H1 (cell line): ENCODE measurements at regions not wholly inside any gene's neighbourhood (a gene's known extent, or its start where the extent isn't known, plus 50 kb on each side); places are given as distances from the start of the nearest gene placed in this dataset.

ENCODE experiments used
- CTCF ChIA-PET: fragments of 300-600 bp; sonication (Branson Sonifier 250); formaldehyde crosslinking; loops from one replicate; lab custom pipeline; 2021; ENCODE audit not compliant: partially characterized antibody; lab: Charles Lee
- POLR2A ChIA-PET: fragments of 300-600 bp; sonication (Branson Sonifier 250); formaldehyde crosslinking; loops from one replicate; lab custom pipeline; 2021; ENCODE audit warnings: inconsistent platforms; ENCODE audit not compliant: partially characterized antibody; lab: Charles Lee
- DNase-seq, 2 experiments: peaks; one replicate each; pipeline versions ENCODE4 v3.0.0 to v3.0.0-alpha.2; 2010 to 2022; ENCODE audit warnings: low spot score in 2 of 2, low read depth in 1 of 2, mixed read lengths in 1 of 2
- FAIRE-seq: peaks from 2 replicates; lab custom pipeline; 2011; peaks lifted over from hg19 to GRCh38; lab: Jason Lieb, UNC
- H2AFZ ChIP-seq: 2 replicates; pipeline ENCODE4 v1.8.1; 2012; ENCODE audit warnings: low read length, inconsistent platforms
- H2AK5ac ChIP-seq: 2 replicates; pipeline ENCODE4 v1.6.1; 2013; ENCODE audit warnings: low read depth, low read length
- H2BK120ac ChIP-seq: replicated peaks from 2 replicates; pipeline ENCODE3; 2013; ENCODE audit warnings: low read depth, low read length, inconsistent platforms
- H2BK12ac ChIP-seq: 2 replicates; pipeline ENCODE4 v1.6.1; 2013; ENCODE audit warnings: low read depth, low read length
- H2BK15ac ChIP-seq: 2 replicates; pipeline ENCODE4 v1.6.1; 2013; ENCODE audit warnings: low read length
- H2BK20ac ChIP-seq: 2 replicates; pipeline ENCODE4 v1.6.1; 2013; ENCODE audit warnings: low read length
- H2BK5ac ChIP-seq: 2 replicates; pipeline ENCODE4 v1.6.1; 2013; ENCODE audit warnings: low read depth, low read length
- H3K14ac ChIP-seq: 2 replicates; pipeline ENCODE4 v1.6.1; 2013; ENCODE audit warnings: inconsistent platforms; ENCODE audit not compliant: insufficient read length
- H3K18ac ChIP-seq: 2 replicates; pipeline ENCODE4 v1.6.1; 2013; ENCODE audit warnings: low read length; ENCODE audit errors: extremely low read depth
- H3K23ac ChIP-seq: 2 replicates; pipeline ENCODE4 v1.6.1; 2013; ENCODE audit warnings: inconsistent platforms; ENCODE audit not compliant: insufficient read length
- H3K23me2 ChIP-seq: 2 replicates; pipeline ENCODE4 v1.6.1; 2013; ENCODE audit warnings: low read depth, low read length
- H3K27ac ChIP-seq: 2 replicates; pipeline ENCODE4 v1.6.1; 2011; ENCODE audit warnings: low read depth, low read length, inconsistent platforms
- H3K27me3 ChIP-seq, 4 experiments: replicated peaks in 1 of 4; 1 replicate in 1 of 4; 2 replicates in 3 of 4; pipeline versions ENCODE4 v1.6.1 to v1.8.1; 2011 to 2013; ENCODE audit warnings: low read length in 3 of 4, mild to moderate bottlenecking in 3 of 4, inconsistent platforms in 2 of 4, mixed read lengths in 2 of 4, moderate library complexity in 1 of 4; ENCODE audit not compliant: control insufficient read depth in 3 of 4, insufficient read depth in 3 of 4; ENCODE audit errors: extremely low read depth in 1 of 4
- H3K36me3 ChIP-seq, 4 experiments: 2 replicates each; pipeline versions ENCODE4 v1.6.1 to v1.8.1; 2011 to 2013; ENCODE audit warnings: mild to moderate bottlenecking in 4 of 4, low read length in 3 of 4, moderate library complexity in 2 of 4, control low read depth in 1 of 4, inconsistent platforms in 1 of 4; ENCODE audit not compliant: insufficient read depth in 4 of 4, control insufficient read depth in 2 of 4
- H3K4ac ChIP-seq: replicated peaks from 2 replicates; pipeline ENCODE3; 2013; ENCODE audit warnings: low read length, low read depth, mixed read lengths, inconsistent platforms; ENCODE audit not compliant: insufficient read length
- H3K4me1 ChIP-seq, 4 experiments: replicated peaks in 1 of 4; 1 replicate in 1 of 4; 2 replicates in 3 of 4; pipeline versions ENCODE4 v1.6.1 to v1.8.1; 2011 to 2013; ENCODE audit warnings: low read length in 3 of 4, inconsistent platforms in 2 of 4, mixed read lengths in 1 of 4; ENCODE audit not compliant: insufficient read depth in 4 of 4, control insufficient read depth in 3 of 4
- H3K4me2 ChIP-seq, 2 experiments: 2 replicates each; pipeline versions ENCODE4 v1.6.1 to v1.8.1; 2011 to 2013; ENCODE audit warnings: low read depth in 2 of 2, low read length in 2 of 2, control low read depth in 1 of 2, inconsistent platforms in 1 of 2, mild to moderate bottlenecking in 1 of 2; ENCODE audit not compliant: insufficient read depth in 1 of 2
- H3K4me3 ChIP-seq, 4 experiments: fragments of 200-600, 300-600 bp in 1 of 4; sonication (generic), shearing (Covaris generic), sonication (Bioruptor Twin) in 1 of 4; 2 replicates each; pipeline versions ENCODE4 v1.5.1 to v1.8.1; 2011 to 2016; ENCODE audit warnings: low read length in 4 of 4, low read depth in 3 of 4, control low read depth in 2 of 4, inconsistent platforms in 2 of 4, mild to moderate bottlenecking in 2 of 4, mixed read lengths in 1 of 4, moderate library complexity in 1 of 4; ENCODE audit not compliant: insufficient read depth in 2 of 4; ENCODE audit errors: extremely low read depth in 1 of 4
- H3K56ac ChIP-seq: replicated peaks from 2 replicates; pipeline ENCODE3; 2013; ENCODE audit warnings: low read depth, mild to moderate bottlenecking, mixed read lengths, low read length, inconsistent platforms; ENCODE audit not compliant: insufficient read length
- H3K79me1 ChIP-seq: 2 replicates; pipeline ENCODE4 v1.6.1; 2013; ENCODE audit warnings: low read depth, low read length, control low read depth
- H3K79me2 ChIP-seq, 2 experiments: 2 replicates each; pipeline versions ENCODE4 v1.6.1 to v1.8.1; 2012 to 2013; ENCODE audit warnings: low read length in 2 of 2, mild to moderate bottlenecking in 2 of 2, inconsistent platforms in 1 of 2; ENCODE audit not compliant: insufficient read depth in 2 of 2, control insufficient read depth in 1 of 2
- H3K9ac ChIP-seq, 4 experiments: replicated peaks in 1 of 4; 1 replicate in 1 of 4; 2 replicates in 3 of 4; pipeline versions ENCODE4 v1.6.1 to v1.8.1; 2011 to 2013; ENCODE audit warnings: low read depth in 3 of 4, low read length in 3 of 4, control low read depth in 2 of 4, mild to moderate bottlenecking in 2 of 4, moderate library complexity in 2 of 4, inconsistent platforms in 1 of 4; ENCODE audit errors: extremely low read depth in 1 of 4
- H3K9me3 ChIP-seq, 2 experiments: 2 replicates each; pipeline versions ENCODE4 v1.6.1 to v1.8.1; 2012 to 2013; ENCODE audit warnings: mild to moderate bottlenecking in 2 of 2, moderate library complexity in 2 of 2, control low read depth in 1 of 2, inconsistent platforms in 1 of 2, low read depth in 1 of 2, low read length in 1 of 2, mixed read lengths in 1 of 2; ENCODE audit not compliant: insufficient read depth in 2 of 2
- H4K20me1 ChIP-seq, 2 experiments: replicated peaks in 1 of 2; 2 replicates each; pipeline versions ENCODE3 to v1.8.1; 2011 to 2013; ENCODE audit warnings: inconsistent platforms in 2 of 2, low read length in 2 of 2, mild to moderate bottlenecking in 1 of 2; ENCODE audit not compliant: insufficient read depth in 2 of 2, control insufficient read depth in 1 of 2
- H4K5ac ChIP-seq: 2 replicates; pipeline ENCODE4 v1.6.1; 2013; ENCODE audit warnings: low read length, low read depth, mixed read lengths, inconsistent platforms; ENCODE audit not compliant: insufficient read length
- H4K8ac ChIP-seq: 2 replicates; pipeline ENCODE4 v1.8.0; 2013; ENCODE audit warnings: mild to moderate bottlenecking, moderate library complexity, low read length, inconsistent platforms; ENCODE audit not compliant: insufficient read depth; ENCODE audit errors: extremely low read depth
- H4K91ac ChIP-seq: replicated peaks from 2 replicates; pipeline ENCODE3; 2013; ENCODE audit warnings: low read length, mixed read lengths, inconsistent platforms; ENCODE audit not compliant: insufficient read length
- BACH1 ChIP-seq: IDR thresholded peaks from 2 replicates; pipeline ENCODE4 v1.6.1; 2012; ENCODE audit warnings: low read length, improper control_type of control experiment
- BRCA1 ChIP-seq: IDR thresholded peaks from 2 replicates; pipeline ENCODE4 v1.6.1; 2012; ENCODE audit warnings: low read depth, low read length, improper control_type of control experiment
- NANOG ChIP-seq: IDR thresholded peaks from 2 replicates; pipeline ENCODE4 v1.6.1; 2011; ENCODE audit warnings: low read length, low read depth, mild to moderate bottlenecking, inconsistent platforms; ENCODE audit not compliant: insufficient read depth, poor library complexity, severe bottlenecking
- SP4 ChIP-seq: IDR thresholded peaks from 2 replicates; pipeline ENCODE4 v1.6.1; 2012; ENCODE audit warnings: low read length, inconsistent platforms
- WGBS, 2 experiments: shearing (Covaris generic) in 1 of 2; methylation state at CpG; one replicate each; pipeline versions ENCODE4 v1.1.6 to v1.1.7; 2013 to 2015; ENCODE audit warnings: low lambda C conversion rate in 2 of 2, mixed read lengths in 2 of 2, inconsistent platforms in 1 of 2, low coverage in 1 of 2, missing lambda C conversion rate in 1 of 2; ENCODE audit not compliant: insufficient replicate concordance in 2 of 2, insufficient coverage in 1 of 2, insufficient read length in 1 of 2; ENCODE audit errors: extremely low coverage in 1 of 2, missing lambda C conversion rate in 1 of 2; 5-methylcytosine and 5-hydroxymethylcytosine counted together

DNA sequence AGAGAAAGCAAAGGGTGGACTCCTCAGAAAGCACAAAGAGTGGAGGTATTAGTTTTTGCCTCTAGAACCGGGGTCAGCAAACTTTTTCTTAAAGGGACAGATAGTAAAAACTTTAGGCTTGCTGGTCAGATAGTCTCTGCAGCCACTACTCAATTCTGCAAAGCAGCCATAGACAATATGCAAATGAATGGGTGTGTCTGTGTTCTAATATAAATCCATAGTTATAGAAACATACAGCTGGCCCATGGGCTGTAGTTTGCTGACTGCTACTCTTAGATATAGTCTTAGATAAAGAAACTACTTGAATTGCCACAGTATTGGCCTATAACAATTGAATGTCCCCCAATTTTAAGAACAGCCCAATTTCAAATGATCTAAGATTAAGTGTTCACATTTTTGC, 101.6 kb upstream of the CACHD1 start:
- Histone ChIP-seq H3K4me3 (no peak overlapping the region), H3K23me2 (no peaks in the 10 kb centered on the region; the same call in 1 of the 2 replicates), H3K36me3 (no peaks in the 10 kb centered on the region), H4K5ac (no peak overlapping the region), H3K56ac (no peak overlapping the region), H2BK15ac (no peak overlapping the region), H4K8ac (no peak overlapping the region), H4K91ac (no peak overlapping the region), H4K20me1 (no peaks in the 10 kb centered on the region), H2BK120ac (no peak overlapping the region), H3K9me3 (no peaks in the 10 kb centered on the region), H2AK5ac (no peak overlapping the region), H2BK5ac (no peak overlapping the region), H3K79me1 (no peaks in the 10 kb centered on the region), H3K9ac (no peak overlapping the region), H3K27ac (no peak overlapping the region), H3K18ac (no peak overlapping the region), H3K23ac (no peak overlapping the region), H2BK12ac (no peak overlapping the region), H3K27me3 (no peaks in the 10 kb centered on the region), H3K4me1 (no peaks in the 10 kb centered on the region), H2AFZ (no peak overlapping the region), H3K4ac (no peak overlapping the region), H2BK20ac (no peak overlapping the region), H3K14ac (no peak overlapping the region), H3K4me2 (no peak overlapping the region), H3K79me2 (no peaks in the 10 kb centered on the region)
- DNase-seq, result no peak
- ChIA-PET CTCF (interaction anchor here (0.8 kb wide), 1 partner anchor 80 kb away, joined by 3 read pairs; no protein-coding TSS in a partner anchor), POLR2A (no interaction called here)
- FAIRE-seq, result no peak
- TF ChIP-seq BACH1 (no peak), NANOG (no peak), BRCA1 (no peak), SP4 (no peak)
- WGBS, 2 experiments, result 83% methylated on average over 1 of the region's 1 CpG; no CpG with 5 or more reads in 1 of the 2 experiments
